ENCODE measurements at regions not wholly inside any gene's neighbourhood (a gene's known extent, or its start where the extent isn't known, plus 50 kb on each side); places are given as distances from the start of the nearest gene placed in this dataset.
"Not testable (repeated sequence)": the region's sequence is repeated elsewhere in the genome, so short reads cannot be mapped to it uniquely, and the experiment has no call there.

GRCh38 chr6:3921663-3922062, 72.5 kb downstream of the FAM50B start:
- DNase-seq (ENCODE audit: low read depth in 2 of 2) = no peak

- not testable (repeated sequence) for DNase-seq (ENCODE audit: low read depth in 2 of 2)
Measured at GRCh38 chr6:3922619-3923018, 73.4 kb downstream of the FAM50B start.

GRCh38 chr6:3925223-3926149, 76.3 kb downstream of the FAM50B start:
- DNase-seq (ENCODE audit: low read depth in 2 of 2) = not testable (repeated sequence)

DNA sequence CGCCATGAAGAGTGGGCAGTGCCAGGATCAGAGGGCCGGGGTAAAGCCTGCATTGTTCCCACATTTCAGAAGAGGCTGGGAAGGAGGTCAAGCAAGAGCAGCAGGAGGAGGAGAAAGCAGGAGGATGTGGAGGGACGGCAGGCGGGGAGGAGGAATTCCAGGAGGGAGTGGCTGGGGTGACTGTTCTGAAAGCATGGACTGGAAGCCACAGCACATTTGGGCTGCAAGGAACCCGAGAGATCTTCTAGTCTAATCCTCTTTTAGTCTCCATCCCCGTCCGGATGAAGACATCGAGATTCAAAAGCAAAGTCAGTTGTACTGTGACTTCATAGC, 76.9 kb downstream of the FAM50B start:
- DNase-seq (ENCODE audit: low read depth in 2 of 2) = no peak

- DNase-seq (ENCODE audit: low read depth in 2 of 2) = no peak
Measured at GRCh38 chr6:3928111-3928510, 78.9 kb downstream of the FAM50B start.

GRCh38 chr6:3929281-3929798, 80.2 kb downstream of the FAM50B start:
- no peak for DNase-seq (ENCODE audit: low read depth in 2 of 2)

GRCh38 chr6:3937438-3937837, 88.3 kb downstream of the FAM50B start:
- no peak for DNase-seq (ENCODE audit: low read depth in 2 of 2)

DNA sequence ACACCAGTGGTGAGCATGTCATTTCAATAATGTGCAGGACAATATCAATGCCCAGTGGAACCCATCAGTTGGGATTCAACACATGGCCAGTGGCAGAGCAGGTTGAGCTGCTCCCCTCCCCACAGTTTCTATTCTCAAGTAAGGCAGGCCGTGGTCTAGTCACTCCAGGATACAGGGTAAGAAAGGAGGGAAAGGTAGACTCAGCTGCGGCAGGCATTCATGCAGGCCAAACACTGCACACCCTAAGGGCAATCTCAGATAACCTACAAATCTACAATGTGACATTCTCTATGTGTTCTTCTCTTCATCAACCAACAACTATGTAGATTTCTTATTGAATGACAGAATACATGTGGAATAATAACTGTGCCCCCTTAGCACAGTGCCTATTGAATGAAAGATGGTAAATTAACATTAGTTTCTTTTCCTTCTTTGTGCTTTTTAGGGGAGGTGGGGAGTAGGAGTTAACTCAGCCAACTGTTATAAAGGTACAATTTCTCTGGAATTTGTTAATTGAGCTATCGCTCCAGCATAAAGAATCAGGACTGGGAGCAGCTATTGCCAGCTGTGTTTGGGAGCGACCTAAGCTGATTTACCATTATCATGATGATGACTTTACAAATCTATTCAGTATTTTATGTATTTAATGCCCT, 89.7 kb downstream of the FAM50B start:
- DNase-seq (ENCODE audit: low read depth in 2 of 2) = no peak

DNA sequence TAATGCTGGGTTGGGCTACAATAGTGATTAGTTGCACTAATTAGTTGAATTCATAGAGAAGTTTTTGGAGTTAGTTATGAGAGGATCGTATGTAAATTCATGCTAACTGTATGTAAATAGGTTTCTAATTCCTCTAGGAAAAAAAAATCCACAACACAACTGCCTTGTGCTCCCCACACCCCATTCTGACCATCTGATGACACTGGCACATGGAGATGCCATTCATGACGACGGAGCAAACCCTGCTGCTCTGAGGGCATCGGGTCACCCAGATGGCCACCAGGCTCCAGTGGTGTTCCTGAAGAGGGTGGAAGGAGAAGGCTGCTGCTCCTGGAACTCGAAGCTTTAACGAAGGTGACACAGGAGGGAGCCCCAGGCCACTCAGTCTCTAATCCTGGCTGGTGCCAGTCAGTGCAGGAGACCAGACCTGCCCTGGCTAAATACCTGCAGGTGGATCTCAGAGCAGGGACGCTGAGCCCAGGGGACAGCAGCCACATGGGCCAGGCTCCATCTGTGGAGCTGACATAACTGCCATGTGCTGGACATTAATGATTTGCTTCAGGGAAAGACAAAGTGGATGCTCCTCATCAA, 90.3 kb downstream of the FAM50B start:
- no peak for DNase-seq (ENCODE audit: low read depth in 2 of 2)

DNA sequence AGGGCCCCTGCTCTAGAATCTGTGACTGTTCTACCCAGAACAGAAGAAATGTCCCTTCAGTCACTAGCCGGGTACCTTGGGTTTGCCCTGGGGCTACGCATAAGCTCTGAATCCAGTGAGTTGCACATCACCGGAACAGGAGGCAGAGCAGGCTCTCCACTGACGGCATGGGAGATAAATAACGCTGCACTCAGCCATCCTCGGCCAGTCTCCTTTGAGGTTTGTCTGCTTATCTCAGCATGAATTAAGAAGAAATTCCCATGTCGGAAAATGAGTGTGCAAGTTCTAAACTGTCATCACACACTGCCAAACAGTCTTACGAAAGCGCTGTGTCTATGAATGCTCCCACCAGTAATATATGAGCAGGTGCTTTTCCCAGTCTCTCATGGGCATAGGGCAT, 90.8 kb downstream of the FAM50B start:
- no peak for DNase-seq (ENCODE audit: low read depth in 2 of 2)

DNA sequence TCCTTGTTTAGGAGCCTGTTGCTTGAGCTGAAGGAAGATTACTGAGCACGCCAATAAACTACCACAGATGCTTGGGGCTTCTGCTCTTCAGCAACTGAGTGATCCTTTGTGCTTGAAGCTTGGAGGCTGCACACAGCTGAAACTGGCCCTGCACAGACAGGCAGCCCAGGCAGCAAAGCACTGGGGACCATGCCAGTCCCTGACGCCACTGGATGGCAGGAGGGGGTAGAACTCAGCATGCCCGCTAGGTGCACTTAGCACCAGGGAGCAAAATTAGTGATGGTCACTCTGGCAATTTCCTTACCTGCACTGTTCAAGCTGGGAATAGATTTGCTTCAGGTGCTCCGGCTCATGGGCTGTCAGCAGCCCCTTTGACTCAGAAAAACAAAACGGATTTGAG, 91.5 kb downstream of the FAM50B start:
- DNase-seq (ENCODE audit: low read depth in 2 of 2) = no peak

- no peak for DNase-seq (ENCODE audit: low read depth in 2 of 2)
Measured at GRCh38 chr6:3943331-3943765, 94.2 kb downstream of the FAM50B start.

GRCh38 chr6:3944246-3944645, 95.1 kb downstream of the FAM50B start:
- no peak for DNase-seq (ENCODE audit: low read depth in 2 of 2)

DNA sequence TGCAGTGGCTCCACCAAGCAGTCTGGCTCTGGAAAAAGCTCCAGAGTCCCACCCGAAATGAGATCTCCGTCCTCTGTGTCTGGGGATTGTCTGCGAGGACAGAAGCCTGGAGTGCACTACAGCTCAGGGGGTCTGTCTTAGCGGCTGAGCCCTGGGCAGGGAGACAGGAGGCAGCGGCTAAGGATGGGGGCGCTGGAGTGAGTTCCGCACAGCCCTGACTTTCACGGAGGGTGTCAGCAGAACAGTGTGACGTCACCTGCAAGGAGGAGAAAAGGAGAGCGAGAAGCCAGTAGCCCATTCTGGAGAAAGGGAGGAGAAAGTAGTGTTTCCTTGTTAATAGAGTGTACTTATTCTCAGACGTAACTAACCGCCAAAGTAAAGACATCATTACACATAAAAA, 97.6 kb downstream of the FAM50B start:
- no peak for DNase-seq (ENCODE audit: low read depth in 2 of 2)

DNA sequence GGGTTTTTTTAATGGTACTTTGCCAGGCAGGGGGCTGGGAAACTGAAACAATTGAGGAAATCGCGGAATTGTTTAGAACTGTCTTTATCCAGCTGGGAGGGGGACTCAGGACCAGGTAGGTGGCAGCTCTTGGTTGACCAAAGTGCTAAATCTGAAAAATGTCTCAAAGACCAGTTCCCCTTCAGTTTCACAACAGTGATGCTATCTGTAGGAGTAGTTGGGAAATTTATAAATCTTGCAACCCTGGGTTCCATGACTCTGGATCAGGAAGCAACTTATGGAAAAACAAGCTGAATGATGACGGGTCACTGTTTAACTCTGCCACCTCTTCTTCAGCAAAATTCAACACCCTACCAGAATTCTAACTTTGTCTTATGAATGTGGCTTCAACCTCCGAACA, 99.7 kb downstream of the FAM50B start:
- DNase-seq (ENCODE audit: low read depth in 2 of 2) = no peak

DNA sequence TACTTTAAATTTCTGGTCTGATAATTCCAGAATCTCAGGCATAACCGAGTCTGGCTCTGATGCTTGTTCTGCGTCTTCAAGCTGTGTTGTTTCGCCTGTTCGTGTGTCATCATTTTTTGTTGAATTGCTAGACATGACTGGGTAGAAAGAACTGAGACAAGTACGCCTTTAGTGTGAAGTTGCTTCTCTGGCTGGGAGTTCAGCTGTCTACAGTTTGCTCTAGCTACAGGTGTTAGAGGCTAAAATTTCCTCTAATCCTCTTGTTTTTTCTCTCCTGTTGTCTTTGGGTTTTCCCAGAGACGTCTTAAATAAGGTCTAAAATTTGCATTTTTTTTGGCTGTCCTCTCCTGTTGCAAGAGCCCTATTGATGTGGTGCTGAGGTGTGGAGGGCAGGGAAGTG, 100.3 kb downstream of the FAM50B start:
- no peak for DNase-seq (ENCODE audit: low read depth in 2 of 2)

- no peak for DNase-seq (ENCODE audit: low read depth in 2 of 2)
Measured at GRCh38 chr6:3956054-3956453, 106.9 kb downstream of the FAM50B start.

GRCh38 chr6:3957321-3957720, 108.1 kb downstream of the FAM50B start:
- DNase-seq (ENCODE audit: low read depth in 2 of 2) = no peak

DNA sequence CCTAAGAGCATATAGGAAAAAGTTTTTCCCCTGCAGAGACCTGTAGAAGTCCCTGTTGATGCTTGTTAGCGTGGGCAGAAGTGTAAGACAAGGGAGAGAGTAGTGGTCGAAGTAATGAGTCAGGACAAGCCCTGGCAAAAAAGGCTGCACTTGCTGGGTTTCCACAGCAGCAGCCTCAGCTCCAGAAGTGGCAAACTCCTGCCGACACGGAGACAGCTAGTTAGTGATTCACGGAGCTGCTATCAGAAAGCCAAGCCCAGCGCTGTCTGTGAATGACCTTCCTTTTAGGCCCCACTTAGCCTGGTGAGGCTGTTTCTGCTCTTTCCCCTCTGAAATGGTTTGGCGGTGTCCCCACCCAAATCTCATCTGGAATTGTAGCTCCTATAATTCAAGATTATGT, 109.1 kb downstream of the FAM50B start:
- DNase-seq (ENCODE audit: low read depth in 2 of 2) = no peak

DNA sequence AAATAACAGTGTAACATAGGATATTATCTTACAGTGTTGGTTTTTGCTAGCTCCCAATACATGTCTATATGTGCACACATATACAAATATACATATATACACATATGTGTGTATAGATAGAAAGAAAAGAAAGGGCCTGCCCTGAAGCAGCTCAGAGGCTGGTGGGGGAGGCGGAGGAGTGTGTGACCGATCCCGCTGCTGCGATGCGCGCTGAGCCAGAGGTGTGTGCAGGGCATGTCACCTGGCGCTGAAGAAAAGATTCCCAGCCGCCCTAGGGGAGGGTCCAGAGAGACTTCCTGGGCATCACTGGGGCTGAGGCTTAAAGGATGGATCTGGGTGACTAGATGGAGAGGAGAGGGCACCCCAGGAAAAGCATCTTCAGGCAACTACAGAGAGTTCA, 110.2 kb downstream of the FAM50B start:
- no peak for DNase-seq (ENCODE audit: low read depth in 2 of 2)

- no peak for DNase-seq (ENCODE audit: low read depth in 2 of 2)
Measured at GRCh38 chr6:3960754-3961361, 111.7 kb downstream of the FAM50B start.

DNA sequence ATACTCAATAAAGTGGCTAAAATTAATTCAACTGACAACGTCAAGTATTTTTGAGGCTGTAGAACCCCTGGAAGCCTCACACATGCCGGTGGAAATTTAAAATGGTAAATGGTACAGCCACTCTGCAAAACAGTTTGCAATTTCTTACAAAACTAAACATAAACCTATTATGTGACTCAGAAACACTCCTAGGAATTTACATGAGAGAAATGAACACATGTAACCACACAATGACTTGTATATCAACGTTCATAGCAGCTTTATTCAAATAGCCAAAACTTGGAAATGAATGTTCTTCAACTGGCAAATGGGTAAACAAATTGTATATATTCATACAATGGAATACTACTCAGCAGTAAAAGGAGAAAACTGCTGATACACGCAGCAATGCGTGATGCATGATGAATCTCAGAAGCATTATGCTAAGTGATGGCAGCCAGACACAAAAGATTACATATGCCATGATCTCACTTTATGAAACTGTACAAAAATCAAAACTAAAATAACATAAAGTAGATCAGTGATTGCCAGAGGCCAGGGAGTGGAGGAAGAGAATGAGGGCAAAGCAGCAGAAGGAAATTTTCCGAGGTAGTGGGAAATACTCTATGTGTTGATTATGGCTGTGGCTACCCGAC, 112.5 kb downstream of the FAM50B start:
- no peak for DNase-seq (ENCODE audit: low read depth in 2 of 2)

Measured in stimulated activated CD8-positive, alpha-beta memory T cell treated with anti-CD3 and anti-CD28 coated beads, Interleukin-7, amount 100 ng/mL, for 1 hour (primary cell).